ENCODE measurements at regions not wholly inside any gene's neighbourhood (a gene's known extent, or its start where the extent isn't known, plus 50 kb on each side); places are given as distances from the start of the nearest gene placed in this dataset.

- no peak for TF ChIP-seq CTCF (IDR thresholded peaks at IDR 0.05)
- TF ChIP-seq POLR2A (IDR thresholded peaks at IDR 0.05), result no peak
These were observed 505.5 kb upstream of the WWC1 start for GRCh38 chr5:167785901-167786300.
